Endothelial cell of umbilical vein (primary cell): ENCODE measurements at regions not wholly inside any gene's neighbourhood (a gene's known extent, or its start where the extent isn't known, plus 50 kb on each side); places are given as distances from the start of the nearest gene placed in this dataset.

Experiments
- BruUV-seq: library from RNA; stranded (reverse); fragments of 400-500 nt; replicated peaks from 2 replicates; lab custom pipeline; 2021; lab: Mats Ljungman, UMichigan
- CTCF ChIA-PET: fragments of 300-600, 350-600 bp; sonication (Branson Sonifier 250); formaldehyde crosslinking; loops from one replicate; lab custom pipeline; 2021; ENCODE audit warnings: antibody characterized with exemption, inconsistent platforms; lab: Charles Lee
- POLR2A ChIA-PET: fragments of 300-600, 350-600 bp; sonication (Branson Sonifier 250); formaldehyde crosslinking; loops from one replicate; lab custom pipeline; 2021; ENCODE audit warnings: antibody characterized with exemption, inconsistent platforms; lab: Charles Lee
- DNase-seq: peaks from one replicate; pipeline ENCODE4 v3.0.0-alpha.2; 2011; ENCODE audit warnings: low read depth, low spot score
- FAIRE-seq: peaks from 2 replicates; lab custom pipeline; 2011; peaks lifted over from hg19 to GRCh38; lab: Jason Lieb, UNC
- H2AFZ ChIP-seq: 2 replicates; pipeline ENCODE4 v1.6.0; 2012; ENCODE audit warnings: low read depth, low read length, control low read depth, inconsistent platforms
- H3K27ac ChIP-seq: 2 replicates; pipeline ENCODE4 v1.5.1; 2011; ENCODE audit warnings: low read depth, mild to moderate bottlenecking, control low read depth, low read length, moderate library complexity; ENCODE audit not compliant: insufficient read depth
- H3K27me3 ChIP-seq, 2 experiments: 2 replicates each; pipeline versions ENCODE4 v1.6.0 to v1.6.1; 2011; ENCODE audit warnings: low read length in 2 of 2, mixed read lengths in 1 of 2; ENCODE audit not compliant: control insufficient read depth in 2 of 2, insufficient read depth in 2 of 2
- H3K36me3 ChIP-seq, 2 experiments: 2 replicates in 1 of 2; 3 replicates in 1 of 2; pipeline ENCODE4 v1.5.1; 2011; ENCODE audit warnings: low read length in 2 of 2, mild to moderate bottlenecking in 1 of 2, moderate library complexity in 1 of 2; ENCODE audit not compliant: control insufficient read depth in 2 of 2, insufficient read depth in 2 of 2; ENCODE audit errors: extremely low read depth in 1 of 2
- H3K4me1 ChIP-seq: 3 replicates; pipeline ENCODE4 v1.5.1; 2011; ENCODE audit warnings: mild to moderate bottlenecking, low read length; ENCODE audit not compliant: control insufficient read depth, insufficient read depth; ENCODE audit errors: extremely low read depth
- H3K4me2 ChIP-seq: 2 replicates; pipeline ENCODE4 v1.6.1; 2011; ENCODE audit warnings: low read length, control low read depth, mixed read lengths; ENCODE audit not compliant: insufficient read depth
- H3K4me3 ChIP-seq, 3 experiments: fragments of 200-600 bp in 1 of 3; sonication (generic), shearing (Covaris generic) in 1 of 3; replicated peaks in 1 of 3; 2 replicates each; pipeline ENCODE4 v1.5.1; 2011 to 2016; ENCODE audit warnings: control low read depth in 3 of 3, low read length in 3 of 3, mild to moderate bottlenecking in 2 of 3, inconsistent platforms in 1 of 3, low read depth in 1 of 3, moderate library complexity in 1 of 3; ENCODE audit not compliant: insufficient read depth in 1 of 3
- H3K79me2 ChIP-seq: 2 replicates; pipeline ENCODE4 v1.6.0; 2012; ENCODE audit warnings: low read length, inconsistent platforms; ENCODE audit not compliant: control insufficient read depth, insufficient read depth
- H3K9ac ChIP-seq: replicated peaks from 2 replicates; pipeline ENCODE3; 2011; ENCODE audit warnings: low read length, control low read depth; ENCODE audit not compliant: insufficient read depth; ENCODE audit errors: extremely low read depth
- H3K9me1 ChIP-seq: replicated peaks from 3 replicates; pipeline ENCODE4 v1.6.0; 2011; ENCODE audit warnings: mild to moderate bottlenecking, low read length; ENCODE audit not compliant: control insufficient read depth, insufficient read depth; ENCODE audit errors: extremely low read depth
- H3K9me3 ChIP-seq: replicated peaks from 2 replicates; pipeline ENCODE4 v1.5.1; 2012; ENCODE audit warnings: low read length, inconsistent platforms; ENCODE audit not compliant: control insufficient read depth, insufficient read depth
- H4K20me1 ChIP-seq: replicated peaks from 2 replicates; pipeline ENCODE3; 2011; ENCODE audit warnings: mild to moderate bottlenecking, low read length; ENCODE audit not compliant: control insufficient read depth, insufficient read depth; ENCODE audit errors: extremely low read depth
- CTCF ChIP-seq, 2 donors: IDR thresholded peaks; 1 replicate in 1 of 2; 2 replicates in 1 of 2; pipeline ENCODE4 v1.5.1; 2011; ENCODE audit warnings: low read length in 2 of 2, mild to moderate bottlenecking in 2 of 2, moderate library complexity in 2 of 2, control low read depth in 1 of 2, inconsistent platforms in 1 of 2, low read depth in 1 of 2; ENCODE audit not compliant: insufficient read depth in 1 of 2; ENCODE audit errors: extremely low read depth in 1 of 2
- EZH2 ChIP-seq: IDR thresholded peaks from 2 replicates; pipeline ENCODE4 v1.6.1; 2012; ENCODE audit warnings: borderline replicate concordance, low read depth, mild to moderate bottlenecking, moderate library complexity, low read length, inconsistent platforms; ENCODE audit not compliant: severe bottlenecking
- FOS ChIP-seq: IDR thresholded peaks from 2 replicates; pipeline ENCODE4 v1.6.1; 2011; ENCODE audit warnings: mild to moderate bottlenecking, low read length, moderate library complexity, borderline replicate concordance; ENCODE audit not compliant: insufficient read depth
- GATA2 ChIP-seq: IDR thresholded peaks from 2 replicates; pipeline ENCODE4 v1.7.0; 2011; ENCODE audit warnings: low read depth, mild to moderate bottlenecking, moderate library complexity, mixed read lengths, low read length; ENCODE audit not compliant: insufficient read length, insufficient read depth
- JUN ChIP-seq: IDR thresholded peaks from 2 replicates; pipeline ENCODE4 v1.6.1; 2011; ENCODE audit warnings: borderline replicate concordance, low read depth; ENCODE audit not compliant: insufficient read length, insufficient read depth
- MAX ChIP-seq: IDR thresholded peaks from 2 replicates; pipeline ENCODE4 v1.6.1; 2011; ENCODE audit not compliant: insufficient read depth, insufficient read length
- MYC ChIP-seq: IDR thresholded peaks from one replicate; pipeline ENCODE4 v1.6.1; 2011; ENCODE audit warnings: mild to moderate bottlenecking, low read depth, low read length
- POLR2A ChIP-seq: IDR thresholded peaks from 2 replicates; pipeline ENCODE4 v1.6.1; 2012; ENCODE audit warnings: low read depth, mild to moderate bottlenecking, control low read depth, low read length
- POLR2AphosphoS5 ChIP-seq: IDR thresholded peaks from 2 replicates; pipeline ENCODE4 v1.6.1; 2012; ENCODE audit warnings: low read depth, mild to moderate bottlenecking, control low read depth, low read length, moderate library complexity; ENCODE audit not compliant: insufficient read depth
- dilution Hi-C: fragments of 300-500 bp; cut with MboI; formaldehyde crosslinking; loops from one replicate; pipeline ENCODE4 v1.15.0; 2019; ENCODE audit warnings: low sequenced_read_pairs; ENCODE audit not compliant: extremely low pct_ligation_motif_present
- intact Hi-C: fragments of 100-400 bp; cut with micrococcal nuclease; formaldehyde crosslinking; loops from one replicate; pipeline ENCODE4 v1.10.0; 2022

- no peak overlapping the region for H3K27ac ChIP-seq
- ChIA-PET POLR2A (no interaction called here), CTCF (interaction anchor here (1.3 kb wide), 1 partner anchor 343 kb away, joined by 4 read pairs; no protein-coding TSS in a partner anchor)
- DNase-seq = no peak
- FAIRE-seq = no peak
- intact Hi-C loops = no loop called here
- no peaks in the 10 kb centered on the region for H3K27me3 ChIP-seq
- H3K9me3 ChIP-seq = no peaks in the 10 kb centered on the region
- BruUV-seq = no TSS peak
- no peaks in the 10 kb centered on the region for H3K79me2 ChIP-seq
- no peaks in the 10 kb centered on the region for H3K36me3 ChIP-seq
- H3K9ac ChIP-seq = no peak overlapping the region
- dilution Hi-C loops = no loop called here
- TF ChIP-seq GATA2 = no peak
- no peak for TF ChIP-seq FOS
- TF ChIP-seq MAX = no peak
- TF ChIP-seq CTCF (IDR thresholded peaks at IDR 0.05; ENCODE audit: extremely low read depth in 1 of 2, insufficient read depth in 1 of 2, low read depth in 1 of 2, low read length in 2 of 2) = no peak
- TF ChIP-seq POLR2AphosphoS5 = no peak
- TF ChIP-seq JUN = no peak
- no peak for TF ChIP-seq POLR2A
- no peak for TF ChIP-seq MYC
- TF ChIP-seq EZH2 = no peak
- no peak overlapping the region for H2AFZ ChIP-seq
- no peaks in the 10 kb centered on the region for H3K9me1 ChIP-seq
- no peaks in the 10 kb centered on the region for H4K20me1 ChIP-seq
- H3K4me1 ChIP-seq = no peaks in the 10 kb centered on the region
- no peak overlapping the region for H3K4me3 ChIP-seq
- H3K4me2 ChIP-seq = no peak overlapping the region
Observed at GRCh38 chr6:144928847-144929246, 643.7 kb downstream of the UTRN start.
